ENCODE measurements at regions not wholly inside any gene's neighbourhood (a gene's known extent, or its start where the extent isn't known, plus 50 kb on each side); places are given as distances from the start of the nearest gene placed in this dataset.
"Not testable (repeated sequence)": the region's sequence is repeated elsewhere in the genome, so short reads cannot be mapped to it uniquely, and the experiment has no call there.

- no peak for DNase-seq (ENCODE audit: low read depth)
Measured at GRCh38 chr1:209183195-209183594, 400.3 kb upstream of the CAMK1G start.

- no peak for DNase-seq (ENCODE audit: low read depth)
Measured at GRCh38 chr1:209187589-209187988, 395.9 kb upstream of the CAMK1G start.

GRCh38 chr1:209190591-209191261, 392.8 kb upstream of the CAMK1G start:
- no peak for DNase-seq (ENCODE audit: low read depth)

DNA sequence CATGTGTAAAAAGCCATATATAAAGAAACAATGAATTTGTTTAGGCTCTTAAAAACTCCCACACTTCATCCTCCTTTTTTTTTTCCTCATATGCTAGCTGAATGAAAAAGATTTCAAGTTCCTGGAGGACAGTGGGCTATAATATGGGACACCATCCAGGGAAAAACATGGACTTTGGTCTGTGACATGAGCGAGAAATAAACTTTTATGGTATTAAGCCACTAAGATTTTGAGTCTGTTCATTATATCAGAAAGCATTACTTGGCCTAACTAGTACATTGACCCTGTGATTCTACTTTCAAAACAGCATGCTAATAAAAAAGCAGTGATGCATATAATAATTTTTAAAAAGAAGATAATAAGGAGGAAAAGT, 392.3 kb upstream of the CAMK1G start:
- DNase-seq (ENCODE audit: low read depth): no peak

DNA sequence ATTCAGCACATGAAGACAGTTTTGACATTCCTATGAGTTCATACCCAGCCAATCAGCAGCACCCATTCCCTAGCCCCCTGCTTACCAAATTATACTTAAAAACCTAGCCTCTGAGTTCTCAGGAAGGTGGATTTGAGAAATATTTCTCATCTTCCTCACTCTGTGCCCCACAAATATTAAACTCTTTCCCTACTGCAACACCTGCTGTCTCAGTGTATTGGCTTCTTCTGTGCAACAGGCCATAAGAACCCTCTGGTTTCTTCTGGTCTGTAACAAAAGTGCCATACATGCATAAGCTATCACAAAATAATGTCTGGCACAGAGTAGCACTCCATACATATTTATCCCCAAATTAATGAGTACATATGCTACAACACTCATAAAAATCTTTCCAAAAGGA, 387.4 kb upstream of the CAMK1G start:
- DNase-seq (ENCODE audit: low read depth): no peak

DNA sequence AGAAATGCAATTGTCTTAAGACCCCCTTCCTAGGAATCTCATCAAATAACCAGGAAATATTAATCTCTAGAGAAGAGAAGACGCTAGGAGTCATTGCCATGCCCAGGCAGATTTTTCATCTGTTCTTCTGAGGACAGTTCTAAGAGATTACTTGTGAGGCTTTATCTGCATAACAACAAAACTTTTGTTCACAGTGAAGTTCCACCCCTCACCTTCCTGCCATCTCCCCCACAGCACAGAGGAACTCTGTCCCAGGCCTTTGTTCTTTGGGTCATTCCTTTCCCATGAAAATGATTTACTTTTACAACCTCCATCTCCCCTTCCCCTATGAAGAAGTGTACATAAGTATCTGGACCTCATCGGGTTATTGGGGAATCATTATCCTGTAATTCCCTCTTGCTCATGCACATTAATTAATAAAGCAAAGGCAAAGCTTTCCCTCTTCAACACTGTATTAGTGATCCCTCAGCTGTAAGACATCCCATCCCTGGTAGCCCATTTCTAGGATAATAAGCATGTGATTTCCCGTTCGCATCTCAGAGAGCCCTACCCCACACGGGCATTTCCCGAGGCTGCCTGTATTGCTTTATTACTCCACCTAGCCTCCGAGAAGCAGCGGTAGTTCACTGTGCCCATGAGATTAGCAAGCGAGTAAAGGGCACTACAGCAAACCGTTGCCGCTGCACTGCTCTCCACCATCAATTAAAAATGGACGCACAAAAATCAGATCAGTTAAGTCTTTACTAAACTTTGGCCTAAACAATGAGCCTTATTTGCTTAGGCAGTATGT, 384.4 kb upstream of the CAMK1G start:
- no peak for DNase-seq (ENCODE audit: low read depth)

DNA sequence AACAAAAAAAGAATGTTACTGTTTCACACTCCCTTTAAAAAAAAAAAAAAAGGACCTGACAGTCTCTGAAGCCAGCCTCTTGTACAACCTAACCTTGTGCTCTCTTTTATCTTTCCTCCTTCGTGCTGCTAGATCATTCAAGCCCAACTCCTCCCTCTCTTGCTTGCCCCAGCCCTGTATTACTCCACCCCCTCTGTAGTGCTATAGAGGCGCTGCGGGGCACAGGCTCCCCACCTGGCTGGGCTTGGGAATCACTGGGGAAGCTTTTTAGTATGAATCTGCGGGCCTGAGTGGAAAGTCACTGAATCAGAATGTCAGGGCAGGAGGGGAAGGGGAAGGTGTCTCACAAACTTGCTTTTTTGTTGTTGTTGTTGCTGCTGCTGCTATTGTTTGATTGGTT, 383.7 kb upstream of the CAMK1G start:
- no peak for DNase-seq (ENCODE audit: low read depth)

DNA sequence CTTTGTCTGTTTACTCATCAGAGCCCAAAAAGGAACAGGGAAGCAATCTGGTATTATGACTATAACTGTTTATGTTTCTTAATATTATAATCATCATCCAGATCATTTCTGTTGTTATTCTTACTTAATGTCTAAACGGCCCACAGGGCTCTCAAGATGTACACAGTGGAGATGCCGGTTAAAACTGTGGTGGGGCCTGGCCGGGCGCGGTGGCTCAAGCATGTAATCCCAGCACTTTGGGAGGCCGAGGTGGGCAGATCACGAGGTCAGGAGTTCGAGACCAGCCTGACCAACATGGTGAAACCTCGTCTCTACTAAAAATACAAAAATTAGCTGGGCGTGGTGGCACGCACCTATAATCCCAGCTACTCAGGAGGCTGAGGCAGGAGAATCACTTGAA, 381.2 kb upstream of the CAMK1G start:
- DNase-seq (ENCODE audit: low read depth): not testable (repeated sequence)

GRCh38 chr1:209202830-209203532, 380.5 kb upstream of the CAMK1G start:
- DNase-seq (ENCODE audit: low read depth): no peak

DNA sequence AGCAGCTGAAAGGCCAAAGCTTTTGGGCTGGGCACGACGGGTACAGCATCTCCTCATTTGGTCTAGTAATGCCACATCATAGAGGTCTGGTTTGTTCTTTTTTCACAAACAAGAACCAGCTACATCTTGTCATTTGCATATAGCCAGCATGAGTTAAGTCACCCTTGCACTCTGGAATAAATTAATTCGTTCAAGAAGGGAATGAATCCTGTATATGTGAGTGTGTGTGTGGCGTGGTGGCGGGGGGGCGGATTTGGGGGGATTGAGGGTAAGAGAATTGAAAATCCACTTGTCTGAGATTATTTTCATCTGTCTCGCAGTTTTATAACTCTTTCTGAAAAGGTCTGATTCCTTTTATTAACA, 380.0 kb upstream of the CAMK1G start:
- DNase-seq (ENCODE audit: low read depth): no peak

DNA sequence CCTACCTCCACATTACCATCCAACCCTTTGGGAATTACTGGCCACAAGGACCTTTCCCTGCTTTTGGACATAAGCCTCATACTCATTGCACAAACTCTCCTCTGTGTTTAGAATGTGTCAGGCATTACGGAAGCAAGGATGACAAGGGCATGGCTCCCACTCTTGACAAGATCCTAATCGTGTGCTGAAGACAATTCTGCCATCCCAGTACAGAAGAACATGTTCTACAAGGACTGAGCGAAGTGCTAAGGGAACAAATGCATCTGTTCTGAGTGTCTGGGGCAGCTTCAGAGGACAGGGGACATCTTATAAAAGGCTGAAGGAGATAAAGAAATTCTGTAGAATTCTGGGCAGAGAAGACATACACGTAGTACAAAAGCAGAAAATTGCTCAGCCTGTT, 378.5 kb upstream of the CAMK1G start:
- DNase-seq (ENCODE audit: low read depth): no peak

DNA sequence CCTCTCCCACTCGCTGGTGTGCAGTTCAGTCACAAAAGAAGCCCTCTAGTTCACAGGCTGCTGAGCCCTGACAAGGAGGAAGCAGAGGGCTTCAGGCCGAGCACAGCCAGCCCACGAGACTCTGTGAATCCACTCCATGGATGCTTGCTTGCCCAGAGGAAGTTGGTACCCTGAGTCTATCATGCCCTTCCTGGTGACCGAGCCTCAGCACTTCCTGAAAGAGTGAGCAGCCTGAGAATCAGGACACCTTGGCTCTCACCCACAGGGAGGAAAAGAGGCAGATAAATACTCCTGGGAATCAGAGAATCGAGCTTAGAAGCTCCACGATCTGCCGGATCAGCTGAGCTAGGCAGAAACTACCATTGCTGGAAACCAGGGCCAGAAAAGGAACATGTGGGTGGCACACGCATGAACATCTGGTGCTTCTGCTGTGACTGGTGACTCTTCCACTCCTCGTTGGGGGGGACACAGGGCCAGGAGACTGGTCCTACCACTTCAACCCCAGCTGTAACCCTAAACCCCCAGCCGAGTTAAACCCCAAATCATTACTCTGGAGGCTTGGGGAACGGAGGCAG, 376.3 kb upstream of the CAMK1G start:
- DNase-seq (ENCODE audit: low read depth): no peak

DNA sequence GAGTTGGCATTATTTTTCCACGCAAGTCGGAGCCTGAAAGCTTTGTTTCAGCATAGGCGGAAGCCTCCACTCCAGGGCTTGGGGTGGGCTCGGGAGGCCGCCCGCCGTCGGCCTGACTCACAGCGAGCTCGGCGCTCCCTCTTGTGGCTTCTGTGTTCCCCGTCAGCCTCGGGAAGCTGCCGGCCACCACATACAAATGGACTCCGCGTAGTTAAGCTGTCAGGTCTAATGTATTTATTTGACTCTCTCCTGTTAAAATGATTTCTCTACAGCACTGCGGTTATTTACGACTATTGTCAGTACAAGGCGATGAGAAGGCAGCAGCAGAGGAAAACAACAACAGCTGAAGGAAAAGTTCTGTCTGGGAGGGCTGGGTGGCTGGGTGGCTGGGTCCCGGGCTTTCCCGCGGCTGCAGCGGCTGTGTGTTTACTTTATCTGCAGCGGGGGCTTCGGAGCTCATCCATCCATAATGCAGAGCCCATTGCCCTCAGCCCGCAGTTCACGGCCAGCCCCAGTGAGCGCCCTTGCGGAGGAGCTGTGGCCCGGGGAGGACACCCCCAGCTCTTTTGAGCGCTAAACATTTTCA, 375.7 kb upstream of the CAMK1G start:
- DNase-seq (ENCODE audit: low read depth): no peak

DNA sequence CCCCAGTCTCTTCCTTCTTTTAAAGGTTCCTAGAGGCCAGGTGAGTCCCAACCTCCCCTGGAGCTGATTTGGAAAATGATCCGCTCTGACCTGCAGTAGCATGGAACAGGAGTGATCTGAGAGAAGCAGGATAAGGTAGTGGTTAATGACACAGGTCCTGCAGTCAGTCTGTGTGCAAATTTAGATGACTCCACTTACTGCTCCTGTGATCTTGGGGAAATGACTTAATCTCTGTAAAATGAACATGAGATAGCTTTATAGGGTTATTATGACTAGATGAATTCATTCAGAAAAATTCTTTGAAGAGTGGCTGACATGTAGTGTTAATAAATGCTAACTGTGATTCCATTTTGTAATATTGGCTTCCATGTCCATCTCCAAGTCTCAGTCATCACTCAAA, 374.9 kb upstream of the CAMK1G start:
- no peak for DNase-seq (ENCODE audit: low read depth)

- DNase-seq (ENCODE audit: low read depth): no peak
Measured at GRCh38 chr1:209213989-209214388, 369.5 kb upstream of the CAMK1G start.

GRCh38 chr1:209215826-209216225, 367.7 kb upstream of the CAMK1G start:
- DNase-seq (ENCODE audit: low read depth): no peak

DNA sequence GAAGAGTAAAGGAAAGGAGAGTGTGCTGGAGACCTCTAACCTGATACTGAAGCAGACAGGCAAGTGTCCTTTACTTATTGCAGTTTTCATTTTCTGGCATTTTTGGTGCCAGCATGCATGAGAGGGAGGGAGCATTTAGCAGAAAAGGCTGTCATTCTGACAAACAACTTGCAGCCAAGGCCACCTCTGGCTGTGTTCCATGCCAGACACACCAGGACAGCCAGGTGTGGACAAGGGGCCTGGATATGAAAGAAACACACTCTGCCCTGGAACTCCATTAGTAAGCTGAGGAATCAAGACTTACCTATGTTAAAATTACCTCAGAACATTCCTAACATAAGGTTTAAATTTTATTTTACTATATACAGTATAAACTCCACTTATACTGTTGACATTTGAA, 365.4 kb upstream of the CAMK1G start:
- no peak for DNase-seq (ENCODE audit: low read depth)

DNA sequence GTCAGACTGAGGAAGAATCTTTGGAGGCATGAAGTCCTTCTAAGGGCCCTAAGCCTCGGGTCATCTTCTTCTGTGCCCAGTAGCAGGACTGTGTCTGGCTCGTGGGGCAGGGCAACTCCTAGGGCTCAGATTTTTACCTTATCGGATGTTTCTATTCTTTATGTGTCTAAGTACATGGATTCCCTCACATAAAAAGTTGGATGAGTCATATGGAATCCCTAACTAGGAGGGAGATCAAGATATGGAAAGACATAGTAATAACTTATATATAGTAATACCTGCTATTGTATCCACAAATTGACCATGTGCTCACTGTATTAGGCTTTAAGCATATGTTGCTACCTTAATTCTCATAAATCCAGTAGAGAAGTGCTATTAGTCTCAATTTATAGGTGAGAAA, 364.5 kb upstream of the CAMK1G start:
- no peak for DNase-seq (ENCODE audit: low read depth)

GRCh38 chr1:209219791-209220524, 363.6 kb upstream of the CAMK1G start:
- no peak for DNase-seq (ENCODE audit: low read depth)

GRCh38 chr1:209222826-209223225, 360.7 kb upstream of the CAMK1G start:
- no peak for DNase-seq (ENCODE audit: low read depth)

DNA sequence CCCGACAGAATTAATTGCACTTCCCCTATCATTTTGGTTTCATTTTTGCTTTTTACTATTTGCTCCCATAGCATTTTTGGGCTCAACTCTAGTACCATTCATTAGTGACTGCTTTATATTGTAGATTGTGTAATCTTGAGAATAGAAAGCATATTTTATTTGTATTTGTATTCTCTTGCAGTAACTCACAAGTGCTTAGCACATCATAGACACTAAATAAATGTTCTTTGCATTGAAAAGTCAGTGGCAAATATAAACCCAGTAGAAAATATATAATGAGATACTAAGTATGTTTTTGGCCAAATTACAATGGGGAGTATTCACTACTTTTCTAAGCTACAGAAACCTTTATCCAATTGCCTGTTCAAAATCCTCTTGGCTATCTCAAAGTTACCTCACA, 359.7 kb upstream of the CAMK1G start:
- no peak for DNase-seq (ENCODE audit: low read depth)

DNA sequence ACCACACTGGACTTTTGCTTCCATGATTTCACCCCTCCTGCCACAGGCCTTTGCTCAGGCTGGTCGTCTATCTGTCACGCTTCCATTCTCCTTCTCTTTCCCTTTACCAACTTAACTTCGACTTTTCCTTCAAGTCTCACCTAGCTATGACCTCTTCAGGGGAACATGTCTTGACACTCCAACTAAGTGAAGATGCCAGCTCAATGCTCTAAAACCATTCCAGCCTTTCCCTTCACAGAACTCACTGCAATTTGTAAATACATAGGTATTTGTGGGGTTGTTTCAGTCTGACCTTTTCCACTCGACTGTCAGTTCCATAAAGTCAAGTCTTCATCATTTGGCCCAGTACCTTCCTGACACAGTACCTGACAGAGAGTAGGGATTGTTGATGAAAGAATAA, 358.6 kb upstream of the CAMK1G start:
- no peak for DNase-seq (ENCODE audit: low read depth)
